SK-N-SH treated with all-trans-retinoic acid at 6 μM for 48 hours (cell line): ENCODE measurements at regions not wholly inside any gene's neighbourhood (a gene's known extent, or its start where the extent isn't known, plus 50 kb on each side); places are given as distances from the start of the nearest gene placed in this dataset.
A peak's percentile ranks its signal among the peaks of the same experiment; 100 is the strongest.

Source experiments
- ATAC-seq: fragments of 200-7000 bp; cut with Tn5 transposase; 3 replicates; pipeline ENCODE4 v1.9.1; 2020; ENCODE audit warnings: mild to moderate bottlenecking, moderate library complexity
- ARNTL ChIP-seq: fragments of 450-650 bp; formaldehyde crosslinking; IDR thresholded peaks from 2 replicates; pipeline ENCODE4 v1.5.0; 2020; ENCODE audit warnings: low read depth, mild to moderate bottlenecking, moderate library complexity, borderline replicate concordance
- BACH2 ChIP-seq: fragments of 250-450 bp; sonication (Bioruptor Pico); IDR thresholded peaks from 2 replicates; pipeline ENCODE4 v1.9.0; 2021; ENCODE audit warnings: mild to moderate bottlenecking, borderline replicate concordance
- CSDC2 ChIP-seq: fragments of 250-450 bp; sonication (Bioruptor Pico); IDR thresholded peaks from 2 replicates; pipeline ENCODE4 v1.5.0; 2020; ENCODE audit warnings: mild to moderate bottlenecking, moderate library complexity
- ESRRG ChIP-seq: fragments of 250-450 bp; sonication (Bioruptor Pico); IDR thresholded peaks from 2 replicates; pipeline ENCODE4 v1.6.1; 2021; ENCODE audit warnings: mild to moderate bottlenecking
- GLIS3 ChIP-seq: fragments of 250-450 bp; sonication (Bioruptor Pico); IDR thresholded peaks from 2 replicates; pipeline ENCODE4 v1.5.0; 2020; ENCODE audit warnings: mild to moderate bottlenecking, moderate library complexity
- ISL1 ChIP-seq: fragments of 250-450 bp; sonication (Bioruptor Pico); IDR thresholded peaks from 2 replicates; pipeline ENCODE4 v2.1.2; 2022; ENCODE audit warnings: mild to moderate bottlenecking, moderate library complexity
- OSR1 ChIP-seq: fragments of 250-450 bp; sonication (Bioruptor Pico); IDR thresholded peaks from 2 replicates; pipeline ENCODE4 v1.8.0; 2022; ENCODE audit warnings: moderate library complexity, mild to moderate bottlenecking, inconsistent platforms
- PPARA ChIP-seq: fragments of 250-450 bp; sonication (Bioruptor Pico); IDR thresholded peaks from 2 replicates; pipeline ENCODE4 v1.5.0; 2020; ENCODE audit warnings: mild to moderate bottlenecking, borderline replicate concordance
- RARB ChIP-seq: fragments of 250-450 bp; sonication (Bioruptor Pico); IDR thresholded peaks from 2 replicates; pipeline ENCODE4 v1.8.0; 2021; ENCODE audit warnings: mild to moderate bottlenecking, moderate library complexity
- SNAI2 ChIP-seq: fragments of 250-450 bp; sonication (Bioruptor Pico); IDR thresholded peaks from 2 replicates; pipeline ENCODE4 v1.5.0; 2020; ENCODE audit warnings: mild to moderate bottlenecking, moderate library complexity
- TCF4 ChIP-seq: fragments of 250-450 bp; sonication (Bioruptor Pico); IDR thresholded peaks from 2 replicates; pipeline ENCODE4 v1.8.0; 2021; ENCODE audit warnings: mild to moderate bottlenecking, moderate library complexity, borderline replicate concordance
- TOX ChIP-seq: fragments of 250-450 bp; sonication (Bioruptor Pico); IDR thresholded peaks from 2 replicates; pipeline ENCODE4 v1.8.0; 2021; ENCODE audit warnings: mild to moderate bottlenecking, moderate library complexity, borderline replicate concordance
- TSHZ2 ChIP-seq: fragments of 250-450 bp; sonication (Bioruptor Pico); IDR thresholded peaks from 2 replicates; pipeline ENCODE4 v1.5.0; 2020; ENCODE audit warnings: mild to moderate bottlenecking, moderate library complexity
- ZC3H10 ChIP-seq: fragments of 250-450 bp; sonication (Bioruptor Pico); IDR thresholded peaks from 2 replicates; pipeline ENCODE4 v1.5.1; 2021; ENCODE audit warnings: mild to moderate bottlenecking, moderate library complexity
- ZFP3 ChIP-seq: fragments of 250-450 bp; sonication (Bioruptor Pico); IDR thresholded peaks from 2 replicates; pipeline ENCODE4 v1.5.0; 2020; ENCODE audit warnings: mild to moderate bottlenecking, moderate library complexity
- ZFP30 ChIP-seq: fragments of 450-650 bp; formaldehyde crosslinking; IDR thresholded peaks from 2 replicates; pipeline ENCODE4 v1.5.0; 2022; ENCODE audit warnings: mild to moderate bottlenecking, moderate library complexity
- ZNF565 ChIP-seq: fragments of 450-650 bp; formaldehyde crosslinking; conservative IDR thresholded peaks from 2 replicates; pipeline ENCODE4 v1.5.0; 2020; ENCODE audit warnings: low read depth, mild to moderate bottlenecking, moderate library complexity
- ZNF70 ChIP-seq: fragments of 450-650 bp; formaldehyde crosslinking; IDR thresholded peaks from 2 replicates; pipeline ENCODE4 v1.5.0; 2020; ENCODE audit warnings: mild to moderate bottlenecking, moderate library complexity
- ZNF8 ChIP-seq: fragments of 450-650 bp; formaldehyde crosslinking; IDR thresholded peaks from 2 replicates; pipeline ENCODE4 v1.5.0; 2020; ENCODE audit warnings: mild to moderate bottlenecking, moderate library complexity
- TF ChIP-seq, protein P1 (sequence below): fragments of 250-450 bp; sonication (Bioruptor Pico); IDR thresholded peaks from 2 replicates; pipeline ENCODE4 v1.8.0; 2021; ENCODE audit warnings: low read depth, mild to moderate bottlenecking, moderate library complexity, borderline replicate concordance
- TF ChIP-seq, protein P2 (sequence below): fragments of 250-450 bp; sonication (Bioruptor Pico); IDR thresholded peaks from 2 replicates; pipeline ENCODE4 v1.5.1; 2020; ENCODE audit warnings: low read depth, mild to moderate bottlenecking, moderate library complexity
- TF ChIP-seq, protein P3 (sequence below): fragments of 250-450 bp; sonication (Bioruptor Pico); IDR thresholded peaks from 2 replicates; pipeline ENCODE4 v1.5.1; 2021; ENCODE audit warnings: mild to moderate bottlenecking, moderate library complexity
- TF ChIP-seq, protein P4 (sequence below): fragments of 250-450 bp; sonication (Bioruptor Pico); IDR thresholded peaks from 2 replicates; pipeline ENCODE4 v1.8.0; 2020; ENCODE audit warnings: mild to moderate bottlenecking, moderate library complexity, borderline replicate concordance

GRCh38 chr15:70532531-70533186 is 230.7 kb downstream of the UACA start (continued):
- TF ChIP-seq ZNF565 (no peak), ESRRG (CRISPR knock-in tag) (no peak), CSDC2 (CRISPR knock-in tag) (no peak), SNAI2 (CRISPR knock-in tag) (no peak), OSR1 (CRISPR knock-in tag) (no peak), RARB (CRISPR knock-in tag) (no peak), ARNTL (CRISPR knock-in tag) (no peak), ISL1 (no peak), TCF4 (CRISPR knock-in tag) (no peak), ZFP30 (no peak), PPARA (CRISPR knock-in tag) (no peak), ZFP3 (CRISPR knock-in tag) (no peak)
- TF ChIP-seq, all 23 proteins: peak for 0

GRCh38 chr15:70531576-70531975 is 231.8 kb downstream of the UACA start:
- TF ChIP-seq ZFP30 (no peak), CSDC2 (CRISPR knock-in tag) (no peak), TCF4 (CRISPR knock-in tag) (no peak), ESRRG (CRISPR knock-in tag) (no peak), ZNF565 (no peak), ISL1 (no peak), SNAI2 (CRISPR knock-in tag) (no peak), ZNF70 (CRISPR knock-in tag) (no peak), OSR1 (CRISPR knock-in tag) (no peak), BACH2 (no peak), ARNTL (CRISPR knock-in tag) (no peak), ZC3H10 (CRISPR knock-in tag) (no peak), TOX (no peak), GLIS3 (CRISPR knock-in tag) (no peak), RARB (CRISPR knock-in tag) (no peak), ZFP3 (CRISPR knock-in tag) (no peak), ZNF8 (CRISPR knock-in tag) (no peak)
- TF ChIP-seq, protein P1, sequence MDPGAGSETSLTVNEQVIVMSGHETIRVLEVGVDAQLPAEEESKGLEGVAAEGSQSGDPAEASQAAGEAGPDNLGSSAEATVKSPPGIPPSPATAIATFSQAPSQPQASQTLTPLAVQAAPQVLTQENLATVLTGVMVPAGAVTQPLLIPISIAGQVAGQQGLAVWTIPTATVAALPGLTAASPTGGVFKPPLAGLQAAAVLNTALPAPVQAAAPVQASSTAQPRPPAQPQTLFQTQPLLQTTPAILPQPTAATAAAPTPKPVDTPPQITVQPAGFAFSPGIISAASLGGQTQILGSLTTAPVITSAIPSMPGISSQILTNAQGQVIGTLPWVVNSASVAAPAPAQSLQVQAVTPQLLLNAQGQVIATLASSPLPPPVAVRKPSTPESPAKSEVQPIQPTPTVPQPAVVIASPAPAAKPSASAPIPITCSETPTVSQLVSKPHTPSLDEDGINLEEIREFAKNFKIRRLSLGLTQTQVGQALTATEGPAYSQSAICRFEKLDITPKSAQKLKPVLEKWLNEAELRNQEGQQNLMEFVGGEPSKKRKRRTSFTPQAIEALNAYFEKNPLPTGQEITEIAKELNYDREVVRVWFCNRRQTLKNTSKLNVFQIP (CRISPR knock-in tag) = no peak
- TF ChIP-seq, protein P2, sequence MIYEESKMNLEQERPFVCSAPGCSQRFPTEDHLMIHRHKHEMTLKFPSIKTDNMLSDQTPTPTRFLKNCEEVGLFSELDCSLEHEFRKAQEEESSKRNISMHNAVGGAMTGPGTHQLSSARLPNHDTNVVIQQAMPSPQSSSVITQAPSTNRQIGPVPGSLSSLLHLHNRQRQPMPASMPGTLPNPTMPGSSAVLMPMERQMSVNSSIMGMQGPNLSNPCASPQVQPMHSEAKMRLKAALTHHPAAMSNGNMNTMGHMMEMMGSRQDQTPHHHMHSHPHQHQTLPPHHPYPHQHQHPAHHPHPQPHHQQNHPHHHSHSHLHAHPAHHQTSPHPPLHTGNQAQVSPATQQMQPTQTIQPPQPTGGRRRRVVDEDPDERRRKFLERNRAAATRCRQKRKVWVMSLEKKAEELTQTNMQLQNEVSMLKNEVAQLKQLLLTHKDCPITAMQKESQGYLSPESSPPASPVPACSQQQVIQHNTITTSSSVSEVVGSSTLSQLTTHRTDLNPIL (CRISPR knock-in tag) = no peak
- TF ChIP-seq, protein P3, sequence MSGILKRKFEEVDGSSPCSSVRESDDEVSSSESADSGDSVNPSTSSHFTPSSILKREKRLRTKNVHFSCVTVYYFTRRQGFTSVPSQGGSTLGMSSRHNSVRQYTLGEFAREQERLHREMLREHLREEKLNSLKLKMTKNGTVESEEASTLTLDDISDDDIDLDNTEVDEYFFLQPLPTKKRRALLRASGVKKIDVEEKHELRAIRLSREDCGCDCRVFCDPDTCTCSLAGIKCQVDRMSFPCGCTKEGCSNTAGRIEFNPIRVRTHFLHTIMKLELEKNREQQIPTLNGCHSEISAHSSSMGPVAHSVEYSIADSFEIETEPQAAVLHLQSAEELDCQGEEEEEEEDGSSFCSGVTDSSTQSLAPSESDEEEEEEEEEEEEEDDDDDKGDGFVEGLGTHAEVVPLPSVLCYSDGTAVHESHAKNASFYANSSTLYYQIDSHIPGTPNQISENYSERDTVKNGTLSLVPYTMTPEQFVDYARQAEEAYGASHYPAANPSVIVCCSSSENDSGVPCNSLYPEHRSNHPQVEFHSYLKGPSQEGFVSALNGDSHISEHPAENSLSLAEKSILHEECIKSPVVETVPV = no peak
- ATAC-seq = no peak

GRCh38 chr15:70530906-70531305 is 232.5 kb downstream of the UACA start:
- TF ChIP-seq RARB (CRISPR knock-in tag) (no peak), PPARA (CRISPR knock-in tag) (no peak), ZNF70 (CRISPR knock-in tag) (0 out of 2 replicates have a peak, but pooled peaks have one; percentile 46)
- ATAC-seq = no peak

DNA sequence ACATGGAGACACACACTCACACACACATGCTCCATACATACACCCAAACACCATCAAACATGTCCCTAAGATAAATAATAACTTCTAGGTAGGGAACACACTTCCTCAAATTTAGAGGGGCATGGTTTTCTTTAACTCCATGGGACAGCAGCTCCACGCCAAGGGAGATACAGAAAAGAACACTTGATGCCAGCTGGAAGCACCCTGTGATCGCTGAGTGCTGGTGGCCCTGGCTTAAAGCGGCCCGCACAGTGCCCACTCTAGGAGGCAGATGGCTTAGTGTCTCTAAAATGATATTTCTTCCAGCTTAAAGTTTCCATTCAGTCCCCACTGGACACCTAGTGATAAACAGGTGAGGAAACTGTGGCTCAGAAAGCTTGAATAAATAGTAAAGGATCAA is 232.9 kb downstream of the UACA start:
- ATAC-seq = no peak
- no peak for TF ChIP-seq OSR1 (CRISPR knock-in tag)
- TF ChIP-seq, protein P4, sequence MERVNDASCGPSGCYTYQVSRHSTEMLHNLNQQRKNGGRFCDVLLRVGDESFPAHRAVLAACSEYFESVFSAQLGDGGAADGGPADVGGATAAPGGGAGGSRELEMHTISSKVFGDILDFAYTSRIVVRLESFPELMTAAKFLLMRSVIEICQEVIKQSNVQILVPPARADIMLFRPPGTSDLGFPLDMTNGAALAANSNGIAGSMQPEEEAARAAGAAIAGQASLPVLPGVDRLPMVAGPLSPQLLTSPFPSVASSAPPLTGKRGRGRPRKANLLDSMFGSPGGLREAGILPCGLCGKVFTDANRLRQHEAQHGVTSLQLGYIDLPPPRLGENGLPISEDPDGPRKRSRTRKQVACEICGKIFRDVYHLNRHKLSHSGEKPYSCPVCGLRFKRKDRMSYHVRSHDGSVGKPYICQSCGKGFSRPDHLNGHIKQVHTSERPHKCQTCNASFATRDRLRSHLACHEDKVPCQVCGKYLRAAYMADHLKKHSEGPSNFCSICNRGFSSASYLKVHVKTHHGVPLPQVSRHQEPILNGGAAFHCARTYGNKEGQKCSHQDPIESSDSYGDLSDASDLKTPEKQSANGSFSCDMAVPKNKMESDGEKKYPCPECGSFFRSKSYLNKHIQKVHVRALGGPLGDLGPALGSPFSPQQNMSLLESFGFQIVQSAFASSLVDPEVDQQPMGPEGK (CRISPR knock-in tag) = no peak
- TF ChIP-seq SNAI2 (CRISPR knock-in tag) = no peak
- no peak for TF ChIP-seq TCF4 (CRISPR knock-in tag)
- TF ChIP-seq TSHZ2 (CRISPR knock-in tag) = no peak
- TF ChIP-seq ZC3H10 (CRISPR knock-in tag) = no peak
- TF ChIP-seq ESRRG (CRISPR knock-in tag) = no peak
- TF ChIP-seq, protein P1 (CRISPR knock-in tag) = no peak
- TF ChIP-seq ARNTL (CRISPR knock-in tag) = no peak
- TF ChIP-seq ZFP3 (CRISPR knock-in tag) = no peak
- TF ChIP-seq PPARA (CRISPR knock-in tag) = no peak
- no peak for TF ChIP-seq ZNF565
